Kidney epithelial cell (primary cell): ENCODE measurements at regions not wholly inside any gene's neighbourhood (a gene's known extent, or its start where the extent isn't known, plus 50 kb on each side); places are given as distances from the start of the nearest gene placed in this dataset.

Experiments
- DNase-seq: peaks from one replicate; pipeline ENCODE4 v3.0.0-alpha.2; 2010; ENCODE audit warnings: low read depth
- H3K27me3 ChIP-seq: 2 replicates; pipeline ENCODE4 v1.6.0; 2011; ENCODE audit warnings: low read length; ENCODE audit not compliant: control insufficient read depth, insufficient read depth
- H3K36me3 ChIP-seq: 2 replicates; pipeline ENCODE4 v1.5.1; 2011; ENCODE audit warnings: low read length; ENCODE audit not compliant: control insufficient read depth, insufficient read depth
- H3K4me3 ChIP-seq: 2 replicates; pipeline ENCODE4 v1.5.1; 2011; ENCODE audit warnings: low read depth, mild to moderate bottlenecking, control low read depth, low read length
- TF ChIP-seq, protein P1 (sequence below): IDR thresholded peaks from 2 replicates; pipeline ENCODE4 v1.5.1; 2011; ENCODE audit warnings: mild to moderate bottlenecking, moderate library complexity, low read length, control low read depth, inconsistent platforms; ENCODE audit not compliant: insufficient read depth, poor library complexity, severe bottlenecking

DNA sequence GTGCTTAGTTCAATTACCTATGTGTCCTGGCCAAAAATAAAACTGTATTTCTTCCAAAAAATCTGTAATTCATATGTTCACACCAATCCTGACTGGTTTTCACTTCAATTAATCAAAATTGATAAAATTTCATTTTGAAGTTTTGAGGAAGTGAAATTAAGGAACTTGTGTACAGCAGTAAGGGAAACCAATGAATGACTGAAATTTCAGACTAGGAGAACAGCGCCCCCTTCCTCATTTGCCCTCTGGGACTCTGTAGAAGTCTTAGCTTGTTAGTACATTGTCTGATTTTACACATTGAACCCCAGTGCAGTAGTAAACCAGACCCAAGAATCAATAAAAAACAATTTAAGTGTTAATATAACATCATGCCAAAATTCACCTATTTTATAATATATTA lies 495.3 kb upstream of the AGTR1 start:
- Histone ChIP-seq H3K4me3 (no peak overlapping the region), H3K27me3 (no peaks in the 10 kb centered on the region), H3K36me3 (no peaks in the 10 kb centered on the region)
- no peak for DNase-seq
- TF ChIP-seq, protein P1, sequence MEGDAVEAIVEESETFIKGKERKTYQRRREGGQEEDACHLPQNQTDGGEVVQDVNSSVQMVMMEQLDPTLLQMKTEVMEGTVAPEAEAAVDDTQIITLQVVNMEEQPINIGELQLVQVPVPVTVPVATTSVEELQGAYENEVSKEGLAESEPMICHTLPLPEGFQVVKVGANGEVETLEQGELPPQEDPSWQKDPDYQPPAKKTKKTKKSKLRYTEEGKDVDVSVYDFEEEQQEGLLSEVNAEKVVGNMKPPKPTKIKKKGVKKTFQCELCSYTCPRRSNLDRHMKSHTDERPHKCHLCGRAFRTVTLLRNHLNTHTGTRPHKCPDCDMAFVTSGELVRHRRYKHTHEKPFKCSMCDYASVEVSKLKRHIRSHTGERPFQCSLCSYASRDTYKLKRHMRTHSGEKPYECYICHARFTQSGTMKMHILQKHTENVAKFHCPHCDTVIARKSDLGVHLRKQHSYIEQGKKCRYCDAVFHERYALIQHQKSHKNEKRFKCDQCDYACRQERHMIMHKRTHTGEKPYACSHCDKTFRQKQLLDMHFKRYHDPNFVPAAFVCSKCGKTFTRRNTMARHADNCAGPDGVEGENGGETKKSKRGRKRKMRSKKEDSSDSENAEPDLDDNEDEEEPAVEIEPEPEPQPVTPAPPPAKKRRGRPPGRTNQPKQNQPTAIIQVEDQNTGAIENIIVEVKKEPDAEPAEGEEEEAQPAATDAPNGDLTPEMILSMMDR = no peak

DNA sequence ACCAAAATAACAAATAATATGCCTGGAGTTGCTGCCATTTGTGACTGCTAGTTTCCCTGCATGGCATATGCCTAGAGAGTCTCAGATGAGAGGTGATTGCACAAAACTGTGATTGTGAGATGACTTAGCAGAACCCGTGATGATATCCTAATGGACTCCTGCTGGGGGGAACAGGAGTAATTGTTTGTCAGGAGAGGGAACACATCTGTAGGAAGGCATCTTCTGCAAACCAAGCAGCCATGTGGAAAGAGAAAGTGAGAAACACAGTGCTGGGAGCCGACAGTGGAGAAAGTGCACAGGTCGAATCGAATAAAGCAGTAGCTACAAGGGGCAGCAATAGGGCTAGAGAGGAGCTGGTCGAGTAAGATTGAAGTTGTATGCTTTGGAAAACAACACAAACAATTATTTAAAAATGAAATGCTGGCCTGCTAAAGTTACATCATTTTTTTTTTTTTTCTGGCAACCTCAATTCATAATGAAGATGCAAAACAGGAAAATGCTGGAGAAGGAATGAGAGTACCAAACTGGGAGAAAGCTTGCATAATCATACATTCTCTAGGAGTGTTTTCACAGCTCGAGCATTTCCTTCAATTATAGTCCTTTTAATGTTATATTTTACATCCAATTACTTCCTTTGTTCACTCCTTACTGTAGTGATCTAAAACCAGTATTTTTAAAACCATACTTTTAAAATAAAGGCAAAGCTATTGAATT lies 494.2 kb upstream of the AGTR1 start:
- Histone ChIP-seq H3K27me3 (no peaks in the 10 kb centered on the region), H3K36me3 (no peaks in the 10 kb centered on the region), H3K4me3 (no peak overlapping the region)
- no peak for DNase-seq
- TF ChIP-seq, protein P1 = no peak

DNA sequence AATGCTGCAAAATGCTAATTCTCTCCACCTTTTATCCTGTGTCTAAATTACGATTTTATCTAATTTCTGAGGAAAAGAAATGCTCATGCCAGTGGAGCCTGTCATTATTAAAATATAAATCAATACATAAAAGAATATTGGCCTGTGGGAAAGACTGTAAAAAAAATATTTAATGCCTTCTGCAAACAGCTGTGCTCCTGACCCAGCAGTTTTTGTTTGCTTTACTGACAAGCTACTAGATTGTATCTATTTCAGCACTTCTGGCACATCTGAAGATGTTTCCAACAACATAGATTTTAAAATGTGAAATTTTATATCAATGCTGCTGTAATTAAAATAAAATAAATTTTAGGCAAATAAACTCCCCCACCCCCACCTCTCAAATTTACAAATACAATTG lies 493.6 kb upstream of the AGTR1 start:
- TF ChIP-seq, protein P1 = no peak
- H3K27me3 ChIP-seq = no peaks in the 10 kb centered on the region
- no peak for DNase-seq
- H3K4me3 ChIP-seq = no peak overlapping the region
- no peaks in the 10 kb centered on the region for H3K36me3 ChIP-seq

DNA sequence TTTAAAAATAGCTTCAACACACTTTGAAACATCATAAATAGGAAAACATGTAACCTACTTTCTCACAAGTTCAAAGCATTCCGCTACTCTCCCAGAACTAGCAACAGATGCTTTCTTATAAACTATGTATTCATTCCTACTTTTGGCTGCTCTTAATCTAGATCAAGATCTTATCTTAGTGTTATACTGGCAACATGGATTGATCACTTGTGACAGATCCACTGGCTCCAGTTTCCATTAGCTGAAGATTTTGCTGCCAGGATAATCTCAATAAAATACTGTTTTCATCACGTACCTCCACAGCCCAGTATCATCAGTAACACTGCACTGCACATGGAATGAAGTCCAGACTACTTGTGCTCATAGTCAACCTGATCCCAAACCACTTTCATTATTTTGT lies 491.7 kb upstream of the AGTR1 start:
- Histone ChIP-seq H3K4me3 (no peak overlapping the region), H3K36me3 (no peaks in the 10 kb centered on the region), H3K27me3 (no peaks in the 10 kb centered on the region)
- no peak for DNase-seq
- TF ChIP-seq, protein P1 = no peak

DNA sequence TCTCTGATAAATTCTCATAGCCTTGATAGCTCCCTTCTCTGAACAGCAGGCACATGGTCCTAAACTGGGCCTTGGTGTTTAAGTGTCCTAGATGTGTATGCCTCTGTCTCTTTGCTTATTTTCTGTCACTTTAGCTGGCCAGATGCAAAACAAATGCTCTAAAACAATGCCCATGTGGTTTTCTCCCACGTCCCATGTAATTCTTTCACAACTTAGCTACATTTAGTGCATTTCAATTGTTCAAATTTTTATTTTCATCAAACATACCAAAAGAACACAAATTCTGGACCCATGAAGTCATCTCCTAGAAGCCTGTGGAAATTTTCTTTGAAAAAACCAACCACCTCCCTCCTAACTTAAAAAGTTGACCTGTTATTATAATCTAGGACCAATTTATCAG lies 491.3 kb upstream of the AGTR1 start:
- Histone ChIP-seq H3K4me3 (no peak overlapping the region), H3K36me3 (no peaks in the 10 kb centered on the region), H3K27me3 (no peaks in the 10 kb centered on the region)
- DNase-seq = no peak
- TF ChIP-seq, protein P1 = no peak

DNA sequence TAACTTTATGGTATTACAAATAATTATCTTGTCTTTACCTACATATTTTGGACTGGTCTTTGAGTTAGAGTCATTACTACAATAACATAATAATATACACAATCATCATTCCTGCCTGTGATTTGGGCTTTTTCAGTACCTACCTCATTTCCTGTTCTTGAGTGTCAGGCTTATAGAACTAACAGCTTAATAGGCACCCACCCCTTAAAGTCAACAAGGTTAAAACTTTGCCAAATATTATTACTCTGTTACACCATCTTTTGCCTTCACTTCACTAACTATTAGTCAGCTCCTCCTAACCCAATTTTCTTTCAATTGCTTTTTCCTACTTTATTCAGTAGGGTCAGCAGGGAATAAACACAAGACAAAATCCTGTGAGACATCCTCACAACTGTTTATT lies 488.7 kb upstream of the AGTR1 start:
- Histone ChIP-seq H3K4me3 (no peak overlapping the region), H3K36me3 (no peaks in the 10 kb centered on the region), H3K27me3 (no peaks in the 10 kb centered on the region)
- no peak for DNase-seq
- TF ChIP-seq, protein P1 = no peak
